NB4 (cell line): ENCODE measurements at regions not wholly inside any gene's neighbourhood (a gene's known extent, or its start where the extent isn't known, plus 50 kb on each side); places are given as distances from the start of the nearest gene placed in this dataset.

Source experiments
- DNase-seq: peaks from one replicate; pipeline ENCODE4 v3.0.0; 2010; ENCODE audit warnings: low read depth
- H3K4me3 ChIP-seq: one replicate; pipeline ENCODE4 v1.5.1; 2011; ENCODE audit warnings: mild to moderate bottlenecking, low read depth, low read length, moderate library complexity
- MYC ChIP-seq: IDR thresholded peaks from 2 replicates; pipeline ENCODE4 v1.6.1; 2011; ENCODE audit warnings: low read depth, low read length
- POLR2A ChIP-seq: IDR thresholded peaks from 2 replicates; pipeline ENCODE4 v1.6.1; 2011; ENCODE audit warnings: mild to moderate bottlenecking; ENCODE audit not compliant: insufficient read length; ENCODE audit errors: extremely low read depth
- TF ChIP-seq, protein P1 (sequence below): IDR thresholded peaks from one replicate; pipeline ENCODE4 v1.5.1; 2012; ENCODE audit warnings: low read depth, low read length
- TF ChIP-seq, protein P2 (sequence below): IDR thresholded peaks from 2 replicates; pipeline ENCODE4 v1.6.1; 2011; ENCODE audit warnings: low read depth, low read length

DNA sequence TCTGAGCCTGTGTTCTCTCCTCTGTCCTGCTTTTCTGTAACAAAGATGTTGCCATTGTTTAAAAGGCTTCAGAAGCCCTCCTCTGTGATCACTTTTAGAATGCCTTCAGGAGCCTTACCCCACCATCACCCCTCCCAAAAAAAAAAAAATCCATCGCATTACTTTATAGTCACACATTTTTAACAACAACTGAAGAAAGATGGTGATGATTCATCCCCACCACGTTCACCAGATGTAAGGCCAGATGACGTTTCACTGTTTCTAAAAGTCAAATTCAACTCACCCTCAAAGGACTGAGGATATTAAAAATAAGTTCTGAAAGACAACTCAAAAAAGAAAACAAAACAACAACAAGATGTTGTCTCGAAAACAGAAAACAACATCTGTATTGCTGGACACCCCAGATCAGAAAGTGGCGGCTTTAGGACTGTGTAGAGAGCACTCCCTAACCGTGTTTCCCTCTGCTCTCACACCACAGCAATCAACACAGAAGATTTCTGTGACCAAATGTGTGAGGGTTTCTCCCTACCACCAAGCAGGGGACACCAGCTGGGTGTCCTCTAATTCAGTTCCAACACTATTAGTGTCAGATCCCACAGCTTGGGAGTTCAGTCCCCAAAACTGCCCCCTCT, 61.9 kb upstream of the CREB1 start:
- TF ChIP-seq, protein P1, sequence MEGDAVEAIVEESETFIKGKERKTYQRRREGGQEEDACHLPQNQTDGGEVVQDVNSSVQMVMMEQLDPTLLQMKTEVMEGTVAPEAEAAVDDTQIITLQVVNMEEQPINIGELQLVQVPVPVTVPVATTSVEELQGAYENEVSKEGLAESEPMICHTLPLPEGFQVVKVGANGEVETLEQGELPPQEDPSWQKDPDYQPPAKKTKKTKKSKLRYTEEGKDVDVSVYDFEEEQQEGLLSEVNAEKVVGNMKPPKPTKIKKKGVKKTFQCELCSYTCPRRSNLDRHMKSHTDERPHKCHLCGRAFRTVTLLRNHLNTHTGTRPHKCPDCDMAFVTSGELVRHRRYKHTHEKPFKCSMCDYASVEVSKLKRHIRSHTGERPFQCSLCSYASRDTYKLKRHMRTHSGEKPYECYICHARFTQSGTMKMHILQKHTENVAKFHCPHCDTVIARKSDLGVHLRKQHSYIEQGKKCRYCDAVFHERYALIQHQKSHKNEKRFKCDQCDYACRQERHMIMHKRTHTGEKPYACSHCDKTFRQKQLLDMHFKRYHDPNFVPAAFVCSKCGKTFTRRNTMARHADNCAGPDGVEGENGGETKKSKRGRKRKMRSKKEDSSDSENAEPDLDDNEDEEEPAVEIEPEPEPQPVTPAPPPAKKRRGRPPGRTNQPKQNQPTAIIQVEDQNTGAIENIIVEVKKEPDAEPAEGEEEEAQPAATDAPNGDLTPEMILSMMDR = no peak
- no peak for TF ChIP-seq POLR2A
- TF ChIP-seq MYC = no peak
- TF ChIP-seq, protein P2, sequence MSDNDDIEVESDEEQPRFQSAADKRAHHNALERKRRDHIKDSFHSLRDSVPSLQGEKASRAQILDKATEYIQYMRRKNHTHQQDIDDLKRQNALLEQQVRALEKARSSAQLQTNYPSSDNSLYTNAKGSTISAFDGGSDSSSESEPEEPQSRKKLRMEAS = no peak
- no peak for DNase-seq

DNA sequence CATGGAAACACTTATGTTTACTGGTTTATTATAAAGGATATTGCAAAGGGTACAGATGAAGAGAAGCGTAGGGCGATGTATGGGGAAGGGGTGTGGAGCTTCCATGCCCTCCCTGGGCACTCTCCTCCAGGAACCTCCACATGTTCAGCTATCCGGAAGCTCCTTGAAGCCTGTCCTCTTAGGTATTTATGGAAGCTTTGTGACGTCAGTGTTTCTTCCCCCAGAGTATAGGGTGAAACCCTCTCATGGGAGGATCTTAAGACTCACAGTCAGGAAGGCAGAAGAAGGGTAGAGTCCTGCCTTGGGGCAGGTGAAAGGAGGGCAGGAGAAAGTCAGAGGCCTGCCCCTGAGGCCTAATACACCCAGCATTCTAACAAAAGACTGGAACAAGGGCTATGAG, 61.3 kb upstream of the CREB1 start:
- TF ChIP-seq, protein P1 = no peak
- no peak for TF ChIP-seq POLR2A
- no peak for TF ChIP-seq MYC
- TF ChIP-seq, protein P2 = no peak
- H3K4me3 ChIP-seq = no peak overlapping the region
- no peak for DNase-seq

More for the DNA sequence above, 61.9 kb upstream of the CREB1 start:
- no peak overlapping the region for H3K4me3 ChIP-seq

DNA sequence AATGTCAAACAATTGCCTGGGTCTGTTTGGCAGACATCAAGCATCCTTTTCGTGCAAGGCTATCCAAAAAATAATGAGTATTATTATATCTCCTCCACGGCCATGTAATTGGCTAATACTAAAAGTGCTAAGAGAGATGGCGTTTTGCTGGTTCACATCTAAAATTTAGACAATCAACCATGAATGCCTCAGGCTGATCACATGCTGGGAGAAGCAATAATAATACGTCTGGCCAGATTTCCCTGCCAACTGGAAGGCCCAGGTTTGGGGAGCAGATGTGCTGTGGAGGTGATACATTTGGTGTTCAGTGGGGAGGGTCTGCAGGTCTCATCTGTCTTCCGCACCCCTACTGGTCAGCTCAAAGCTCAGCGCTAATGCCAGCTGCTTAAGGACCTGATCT, 60.3 kb upstream of the CREB1 start:
- no peak for DNase-seq
- no peak overlapping the region for H3K4me3 ChIP-seq
- TF ChIP-seq POLR2A (no peak), MYC (no peak)
- TF ChIP-seq, protein P1 = no peak
- TF ChIP-seq, protein P2 = no peak

DNA sequence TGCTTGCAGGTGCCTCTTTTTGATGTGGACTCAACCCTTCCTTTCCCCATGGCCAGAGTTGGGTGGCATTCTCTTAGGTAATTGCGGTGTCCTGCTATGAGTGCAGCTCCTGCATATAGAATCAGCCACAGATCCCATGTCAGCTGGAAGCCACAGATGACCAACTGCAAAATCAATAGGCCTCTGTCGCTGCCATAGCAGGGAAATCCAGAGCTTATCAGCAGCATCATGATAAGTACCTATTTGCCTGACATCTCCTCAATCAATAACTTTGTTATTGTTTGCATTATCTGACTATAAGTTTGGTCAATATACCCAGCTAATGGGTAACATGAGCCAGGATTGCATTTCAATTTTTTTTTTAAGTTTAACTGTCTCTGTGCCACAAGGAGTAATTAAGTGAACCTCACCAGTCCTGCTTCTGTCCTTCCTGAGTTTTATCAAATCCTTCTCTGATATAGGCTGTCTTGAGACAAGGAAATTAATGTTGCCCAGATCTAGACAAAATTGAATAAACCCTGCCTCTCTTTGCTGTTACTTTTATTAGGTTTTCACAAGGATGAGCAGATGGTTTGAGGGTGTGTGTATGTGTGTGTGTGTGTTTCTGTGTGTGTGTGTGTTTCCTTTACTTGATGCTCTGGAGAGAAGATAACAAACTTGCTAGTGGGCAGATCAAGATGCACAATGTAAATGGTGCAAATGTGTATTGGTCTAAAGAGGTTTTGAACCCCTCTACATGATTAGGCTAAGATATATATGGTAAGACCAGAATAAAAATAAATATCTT, 59.6 kb upstream of the CREB1 start:
- H3K4me3 ChIP-seq = no peak overlapping the region
- TF ChIP-seq POLR2A (no peak), MYC (no peak)
- TF ChIP-seq, protein P1 = no peak
- TF ChIP-seq, protein P2 = no peak
- DNase-seq = no peak

DNA sequence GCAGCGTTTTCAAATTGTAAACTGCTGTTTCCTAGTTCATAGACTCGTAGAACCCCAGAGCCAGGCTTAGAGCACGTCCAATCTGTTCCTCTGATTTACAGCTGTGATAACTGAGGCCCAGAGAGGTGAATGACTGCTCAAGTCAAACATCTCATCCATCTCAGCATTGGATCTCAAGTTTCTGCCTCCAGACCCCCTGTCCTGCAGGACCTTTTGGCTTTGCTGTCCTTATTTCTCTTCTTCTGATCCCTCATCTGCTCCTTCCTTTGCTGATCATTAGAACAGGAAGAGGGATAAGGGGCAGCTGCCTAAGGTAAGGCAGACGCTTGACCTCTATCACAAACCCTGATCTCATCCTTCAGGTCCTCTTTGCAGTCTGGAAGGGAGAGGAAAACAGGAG, 58.5 kb upstream of the CREB1 start:
- TF ChIP-seq MYC (no peak), POLR2A (no peak)
- TF ChIP-seq, protein P2 = no peak
- TF ChIP-seq, protein P1 = no peak
- no peak overlapping the region for H3K4me3 ChIP-seq
- no peak for DNase-seq
